Fibroblast of lung (primary cell): ENCODE measurements at regions not wholly inside any gene's neighbourhood (a gene's known extent, or its start where the extent isn't known, plus 50 kb on each side); places are given as distances from the start of the nearest gene placed in this dataset.

ENCODE experiments used
- EZH2 ChIP-seq: IDR thresholded peaks from 2 replicates; pipeline ENCODE4 v1.5.1; 2012; ENCODE audit warnings: low read length, control low read depth, mild to moderate bottlenecking; ENCODE audit errors: missing control alignments
- TF ChIP-seq, protein P1 (sequence below), 2 donors: IDR thresholded peaks in 1 of 2; conservative IDR thresholded peaks in 1 of 2; 1 replicate in 1 of 2; 2 replicates in 1 of 2; pipeline ENCODE4 v1.5.1; 2011 to 2012; ENCODE audit warnings: low read length in 2 of 2, control low read depth in 1 of 2, inconsistent platforms in 1 of 2, low read depth in 1 of 2, mild to moderate bottlenecking in 1 of 2

- TF ChIP-seq, protein P1, sequence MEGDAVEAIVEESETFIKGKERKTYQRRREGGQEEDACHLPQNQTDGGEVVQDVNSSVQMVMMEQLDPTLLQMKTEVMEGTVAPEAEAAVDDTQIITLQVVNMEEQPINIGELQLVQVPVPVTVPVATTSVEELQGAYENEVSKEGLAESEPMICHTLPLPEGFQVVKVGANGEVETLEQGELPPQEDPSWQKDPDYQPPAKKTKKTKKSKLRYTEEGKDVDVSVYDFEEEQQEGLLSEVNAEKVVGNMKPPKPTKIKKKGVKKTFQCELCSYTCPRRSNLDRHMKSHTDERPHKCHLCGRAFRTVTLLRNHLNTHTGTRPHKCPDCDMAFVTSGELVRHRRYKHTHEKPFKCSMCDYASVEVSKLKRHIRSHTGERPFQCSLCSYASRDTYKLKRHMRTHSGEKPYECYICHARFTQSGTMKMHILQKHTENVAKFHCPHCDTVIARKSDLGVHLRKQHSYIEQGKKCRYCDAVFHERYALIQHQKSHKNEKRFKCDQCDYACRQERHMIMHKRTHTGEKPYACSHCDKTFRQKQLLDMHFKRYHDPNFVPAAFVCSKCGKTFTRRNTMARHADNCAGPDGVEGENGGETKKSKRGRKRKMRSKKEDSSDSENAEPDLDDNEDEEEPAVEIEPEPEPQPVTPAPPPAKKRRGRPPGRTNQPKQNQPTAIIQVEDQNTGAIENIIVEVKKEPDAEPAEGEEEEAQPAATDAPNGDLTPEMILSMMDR (conservative IDR thresholded peaks at IDR 0.05 in 1 of 2, IDR thresholded peaks at IDR 0.05 in 1 of 2; ENCODE audit: low read depth in 1 of 2, low read length in 2 of 2) = no peak
- TF ChIP-seq EZH2 = no peak
Measured at GRCh38 chr3:95798628-95799027, 1015.8 kb upstream of the EPHA6 start.
